ENCODE measurements at regions not wholly inside any gene's neighbourhood (a gene's known extent, or its start where the extent isn't known, plus 50 kb on each side); places are given as distances from the start of the nearest gene placed in this dataset.

- TF ChIP-seq CTCF (IDR thresholded peaks at IDR 0.05; ENCODE audit: poor library complexity, severe bottlenecking) (no peak), EZH2 (IDR thresholded peaks at IDR 0.05; ENCODE audit: borderline replicate concordance, insufficient read depth, low read length, poor library complexity, severe bottlenecking) (no peak), EP300 (conservative IDR thresholded peaks at IDR 0.05; ENCODE audit: poor library complexity, severe bottlenecking) (no peak), POLR2AphosphoS5 (IDR thresholded peaks at IDR 0.05) (no peak), RAD21 (conservative IDR thresholded peaks at IDR 0.05) (no peak)
These were observed 99.1 kb upstream of the CHMP2B start for GRCh38 chr3:87128006-87128405.

Data from neural cell (in vitro differentiated cells).